ENCODE measurements at regions not wholly inside any gene's neighbourhood (a gene's known extent, or its start where the extent isn't known, plus 50 kb on each side); places are given as distances from the start of the nearest gene placed in this dataset.
"Not testable (repeated sequence)": the region's sequence is repeated elsewhere in the genome, so short reads cannot be mapped to it uniquely, and the experiment has no call there.

DNA sequence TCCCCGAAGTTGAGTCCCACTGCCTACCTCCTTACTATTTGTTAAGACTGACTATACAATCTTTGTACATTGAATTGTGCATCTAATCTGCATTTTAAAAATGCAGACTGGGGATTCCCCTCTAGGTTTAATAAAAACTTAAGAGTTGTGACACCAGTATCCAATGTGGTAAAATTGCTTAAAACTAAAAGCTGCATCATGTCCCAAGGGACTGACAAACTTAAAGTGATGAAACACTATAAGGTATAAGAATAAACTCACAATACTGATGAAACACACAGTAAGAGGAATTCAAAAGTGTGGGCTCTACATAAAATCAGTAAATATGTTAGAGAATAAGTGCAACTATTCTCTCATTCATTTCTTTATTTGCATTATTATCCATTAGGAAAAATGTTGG is 1905.1 kb downstream of the MAT2B start:
- H3K27me3 ChIP-seq (ENCODE audit: control insufficient read depth, insufficient read depth, low read length, poor library complexity, severe bottlenecking): no peaks in the 10 kb centered on the region
- H3K4me1 ChIP-seq (ENCODE audit: control insufficient read depth, insufficient read depth, low read length): no peaks in the 10 kb centered on the region
- no peaks in the 10 kb centered on the region for H3K36me3 Mint-ChIP-seq (ENCODE audit: low read depth)
- no peak overlapping the region for H3K9ac ChIP-seq (ENCODE audit: extremely low read depth, low read length, poor library complexity, severe bottlenecking)
- no peak overlapping the region for H3K27ac Mint-ChIP-seq
- H3K9me3 Mint-ChIP-seq: peaks cover 26% of the 10 kb centered on the region
- DNase-seq: no peak
- H3K36me3 ChIP-seq (ENCODE audit: control insufficient read depth, insufficient read depth, low read length): no peaks in the 10 kb centered on the region
- H3K4me1 Mint-ChIP-seq: no peaks in the 10 kb centered on the region
- H3K9me3 ChIP-seq (ENCODE audit: control insufficient read depth, low read length): peaks cover 3% of the 10 kb centered on the region
- H3K27ac ChIP-seq (ENCODE audit: low read depth, low read length): no peak overlapping the region
- H3K4me3 Mint-ChIP-seq: no peak overlapping the region
- WGBS, 2 experiments (ENCODE audit: insufficient coverage in 1 of 2, insufficient read length in 1 of 2): 88% methylated on average over 1 of the region's 1 CpG; no CpG with 5 or more reads in 1 of the 2 experiments
- no peak overlapping the region for H3K4me3 ChIP-seq (ENCODE audit: low read length)
- H3K27me3 Mint-ChIP-seq (ENCODE audit: insufficient read depth): no peaks in the 10 kb centered on the region
- TF ChIP-seq, protein P1, sequence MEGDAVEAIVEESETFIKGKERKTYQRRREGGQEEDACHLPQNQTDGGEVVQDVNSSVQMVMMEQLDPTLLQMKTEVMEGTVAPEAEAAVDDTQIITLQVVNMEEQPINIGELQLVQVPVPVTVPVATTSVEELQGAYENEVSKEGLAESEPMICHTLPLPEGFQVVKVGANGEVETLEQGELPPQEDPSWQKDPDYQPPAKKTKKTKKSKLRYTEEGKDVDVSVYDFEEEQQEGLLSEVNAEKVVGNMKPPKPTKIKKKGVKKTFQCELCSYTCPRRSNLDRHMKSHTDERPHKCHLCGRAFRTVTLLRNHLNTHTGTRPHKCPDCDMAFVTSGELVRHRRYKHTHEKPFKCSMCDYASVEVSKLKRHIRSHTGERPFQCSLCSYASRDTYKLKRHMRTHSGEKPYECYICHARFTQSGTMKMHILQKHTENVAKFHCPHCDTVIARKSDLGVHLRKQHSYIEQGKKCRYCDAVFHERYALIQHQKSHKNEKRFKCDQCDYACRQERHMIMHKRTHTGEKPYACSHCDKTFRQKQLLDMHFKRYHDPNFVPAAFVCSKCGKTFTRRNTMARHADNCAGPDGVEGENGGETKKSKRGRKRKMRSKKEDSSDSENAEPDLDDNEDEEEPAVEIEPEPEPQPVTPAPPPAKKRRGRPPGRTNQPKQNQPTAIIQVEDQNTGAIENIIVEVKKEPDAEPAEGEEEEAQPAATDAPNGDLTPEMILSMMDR (conservative IDR thresholded peaks at IDR 0.05): no peak

DNA sequence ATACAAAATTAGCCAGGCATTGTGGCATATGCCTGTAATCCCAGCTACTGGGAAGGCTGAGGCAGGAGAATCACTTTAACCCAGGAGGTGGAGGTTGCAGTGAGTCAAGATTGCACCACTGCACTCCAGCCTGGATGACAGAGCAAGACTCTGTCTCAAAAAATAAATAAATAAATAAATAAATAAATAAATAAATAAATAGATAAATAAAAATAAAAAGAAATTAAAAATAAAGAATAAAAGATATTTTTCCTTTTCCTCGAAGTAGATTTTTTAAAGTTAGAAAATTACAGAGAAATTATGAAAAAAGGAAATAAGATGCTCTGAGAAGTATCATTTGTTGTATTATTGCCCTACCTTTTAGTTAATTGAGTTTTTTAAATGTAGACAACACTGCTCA is 1906.1 kb downstream of the MAT2B start:
- not testable (repeated sequence) for H3K9me3 ChIP-seq (ENCODE audit: control insufficient read depth, low read length); H3K27me3 ChIP-seq (ENCODE audit: control insufficient read depth, insufficient read depth, low read length, poor library complexity, severe bottlenecking); H3K27ac ChIP-seq (ENCODE audit: low read depth, low read length); H3K36me3 ChIP-seq (ENCODE audit: control insufficient read depth, insufficient read depth, low read length); H3K4me3 Mint-ChIP-seq; H3K4me1 Mint-ChIP-seq; H3K4me3 ChIP-seq (ENCODE audit: low read length); H3K36me3 Mint-ChIP-seq (ENCODE audit: low read depth); H3K9ac ChIP-seq (ENCODE audit: extremely low read depth, low read length, poor library complexity, severe bottlenecking); H3K27ac Mint-ChIP-seq; H3K27me3 Mint-ChIP-seq (ENCODE audit: insufficient read depth); DNase-seq; H3K4me1 ChIP-seq (ENCODE audit: control insufficient read depth, insufficient read depth, low read length)
- H3K9me3 Mint-ChIP-seq: peaks cover 22% of the 10 kb centered on the region
- WGBS, 2 experiments (ENCODE audit: insufficient coverage in 1 of 2, insufficient read length in 1 of 2): 92% methylated on average over 1 of the region's 1 CpG; no CpG with 5 or more reads in 1 of the 2 experiments

DNA sequence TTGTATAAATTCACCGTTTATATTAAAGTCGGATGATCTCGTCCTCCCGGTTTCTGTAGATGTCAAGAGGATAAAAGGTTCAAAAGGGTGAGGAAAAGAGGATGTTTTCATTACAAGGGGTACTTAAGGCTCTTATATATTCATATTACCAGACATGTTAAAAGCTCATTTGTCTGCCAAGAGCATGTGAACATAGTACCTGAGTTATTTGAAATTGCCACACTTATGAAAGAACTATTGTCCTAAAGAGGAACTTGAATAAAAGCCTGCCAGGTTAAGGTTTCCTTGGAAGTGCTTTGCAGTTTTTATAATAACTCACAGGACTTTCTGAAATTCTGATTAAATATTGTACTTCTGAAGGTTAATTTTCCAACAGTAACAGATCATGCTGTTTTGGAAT is 1915.1 kb downstream of the MAT2B start:
- WGBS, 2 experiments (ENCODE audit: insufficient coverage in 1 of 2, insufficient read length in 1 of 2): 95 to 100% methylated on average over 1 to 4 of the region's 4 CpGs
- H3K27me3 ChIP-seq (ENCODE audit: control insufficient read depth, insufficient read depth, low read length, poor library complexity, severe bottlenecking): no peaks in the 10 kb centered on the region
- DNase-seq: no peak
- H3K9ac ChIP-seq (ENCODE audit: extremely low read depth, low read length, poor library complexity, severe bottlenecking): no peak overlapping the region
- no peak overlapping the region for H3K27ac Mint-ChIP-seq
- no peaks in the 10 kb centered on the region for H3K9me3 ChIP-seq (ENCODE audit: control insufficient read depth, low read length)
- H3K4me1 ChIP-seq (ENCODE audit: control insufficient read depth, insufficient read depth, low read length): no peaks in the 10 kb centered on the region
- H3K36me3 ChIP-seq (ENCODE audit: control insufficient read depth, insufficient read depth, low read length): no peaks in the 10 kb centered on the region
- no peaks in the 10 kb centered on the region for H3K36me3 Mint-ChIP-seq (ENCODE audit: low read depth)
- peaks cover 8% of the 10 kb centered on the region for H3K9me3 Mint-ChIP-seq
- TF ChIP-seq, protein P1 (conservative IDR thresholded peaks at IDR 0.05): no peak
- H3K27me3 Mint-ChIP-seq (ENCODE audit: insufficient read depth): no peaks in the 10 kb centered on the region
- H3K27ac ChIP-seq (ENCODE audit: low read depth, low read length): no peak overlapping the region
- no peak overlapping the region for H3K4me3 ChIP-seq (ENCODE audit: low read length)
- H3K4me3 Mint-ChIP-seq: no peak overlapping the region
- H3K4me1 Mint-ChIP-seq: no peaks in the 10 kb centered on the region

DNA sequence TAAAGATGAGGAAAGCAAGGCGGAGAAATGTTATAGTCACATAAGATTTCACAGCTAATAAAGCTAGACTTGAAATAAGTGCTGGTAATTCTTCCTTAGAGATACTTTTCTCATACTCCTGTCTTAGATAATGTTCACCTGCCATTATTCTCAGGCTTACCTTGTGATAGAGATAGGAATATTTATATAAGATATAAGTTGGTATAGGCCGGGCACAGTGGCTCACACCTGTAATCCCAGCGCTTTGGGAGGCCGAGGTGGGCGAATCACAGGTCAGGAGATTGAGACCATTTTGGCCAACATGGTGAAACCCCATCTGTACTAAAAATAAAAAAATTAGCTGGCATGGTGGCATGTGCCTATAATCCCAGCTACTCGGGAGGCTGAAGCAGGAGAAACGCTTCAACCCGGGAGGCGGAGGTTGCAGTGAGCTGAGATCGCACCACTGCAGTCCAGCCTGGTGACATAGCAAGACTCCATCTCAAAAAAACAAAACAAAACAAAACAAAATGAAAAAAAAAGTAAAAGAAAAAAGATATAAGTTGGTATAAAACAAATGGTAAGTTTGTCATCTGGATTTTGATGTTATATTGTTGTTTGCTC is 1918.4 kb downstream of the MAT2B start:
- Histone ChIP-seq H3K36me3 (ENCODE audit: control insufficient read depth, insufficient read depth, low read length) (no peaks in the 10 kb centered on the region), H3K9ac (ENCODE audit: extremely low read depth, low read length, poor library complexity, severe bottlenecking) (no peak overlapping the region), H3K27ac (ENCODE audit: low read depth, low read length) (no peak overlapping the region), H3K9me3 (ENCODE audit: control insufficient read depth, low read length) (no peaks in the 10 kb centered on the region), H3K4me1 (ENCODE audit: control insufficient read depth, insufficient read depth, low read length) (no peaks in the 10 kb centered on the region), H3K27me3 (ENCODE audit: control insufficient read depth, insufficient read depth, low read length, poor library complexity, severe bottlenecking) (no peaks in the 10 kb centered on the region), H3K4me3 (ENCODE audit: low read length) (no peak overlapping the region)
- no peaks in the 10 kb centered on the region for H3K27me3 Mint-ChIP-seq (ENCODE audit: insufficient read depth)
- DNase-seq: no peak
- WGBS, 2 experiments (ENCODE audit: insufficient coverage in 1 of 2, insufficient read length in 1 of 2): 69 to 83% methylated on average over 5 to 10 of the region's 10 CpGs
- H3K27ac Mint-ChIP-seq: no peak overlapping the region
- no peaks in the 10 kb centered on the region for H3K4me1 Mint-ChIP-seq
- H3K36me3 Mint-ChIP-seq (ENCODE audit: low read depth): no peaks in the 10 kb centered on the region
- TF ChIP-seq, protein P1 (conservative IDR thresholded peaks at IDR 0.05): no peak
- peaks cover under 1% of the 10 kb centered on the region for H3K9me3 Mint-ChIP-seq
- H3K4me3 Mint-ChIP-seq: no peak overlapping the region

All from endodermal cell (in vitro differentiated cells).